Mucosa of stomach (tissue), 1 donor: ENCODE measurements at regions not wholly inside any gene's neighbourhood (a gene's known extent, or its start where the extent isn't known, plus 50 kb on each side); places are given as distances from the start of the nearest gene placed in this dataset.

Experiments used
- H3K27me3 ChIP-seq: one replicate; pipeline ENCODE4 v1.7.0; 2013; ENCODE audit warnings: mild to moderate bottlenecking, low read length; ENCODE audit not compliant: control insufficient read depth, insufficient read depth
- H3K36me3 ChIP-seq: one replicate; pipeline ENCODE4 v1.7.0; 2013; ENCODE audit warnings: low read length; ENCODE audit not compliant: control insufficient read depth, insufficient read depth
- H3K4me1 ChIP-seq: one replicate; pipeline ENCODE4 v1.7.0; 2013; ENCODE audit warnings: mild to moderate bottlenecking, low read length; ENCODE audit not compliant: control insufficient read depth, insufficient read depth
- H3K4me3 ChIP-seq: one replicate; pipeline ENCODE4 v1.7.0; 2013; ENCODE audit warnings: low read length
- H3K9ac ChIP-seq: one replicate; pipeline ENCODE4 v1.7.0; 2013; ENCODE audit warnings: mild to moderate bottlenecking, low read length, moderate library complexity
- H3K9me3 ChIP-seq: one replicate; pipeline ENCODE4 v1.7.0; 2013; ENCODE audit warnings: mild to moderate bottlenecking, low read length, moderate library complexity; ENCODE audit not compliant: control insufficient read depth
- donor health status: Pancreatic carcinoma.

- Histone ChIP-seq H3K4me1 (no peaks in the 10 kb centered on the region), H3K9ac (no peak overlapping the region), H3K36me3 (no peaks in the 10 kb centered on the region), H3K9me3 (no peaks in the 10 kb centered on the region), H3K4me3 (no peak overlapping the region), H3K27me3 (peaks cover 22% of the 10 kb centered on the region)
Observed at GRCh38 chr5:74122979-74123590, 497.1 kb downstream of the ARHGEF28 start.

- Histone ChIP-seq H3K9ac (no peak overlapping the region), H3K27me3 (peaks cover 18% of the 10 kb centered on the region), H3K4me1 (no peaks in the 10 kb centered on the region), H3K36me3 (no peaks in the 10 kb centered on the region), H3K9me3 (no peaks in the 10 kb centered on the region), H3K4me3 (no peak overlapping the region)
Observed at GRCh38 chr5:74122175-74122574, 496.2 kb downstream of the ARHGEF28 start.

- peaks cover 26% of the 10 kb centered on the region for H3K27me3 ChIP-seq
- no peaks in the 10 kb centered on the region for H3K9me3 ChIP-seq
Observed at GRCh38 chr5:74120585-74120984, 494.6 kb downstream of the ARHGEF28 start.

GRCh38 chr5:74118071-74118470, 492.1 kb downstream of the ARHGEF28 start:
- no peaks in the 10 kb centered on the region for H3K4me1 ChIP-seq
- H3K9me3 ChIP-seq, result no peaks in the 10 kb centered on the region
- no peak overlapping the region for H3K9ac ChIP-seq
- H3K36me3 ChIP-seq, result no peaks in the 10 kb centered on the region
- H3K4me3 ChIP-seq, result no peak overlapping the region
- H3K27me3 ChIP-seq, result peaks cover 30% of the 10 kb centered on the region

More at GRCh38 chr5:74120585-74120984, 494.6 kb downstream of the ARHGEF28 start:
- Histone ChIP-seq H3K4me3 (no peak overlapping the region), H3K4me1 (no peaks in the 10 kb centered on the region), H3K36me3 (no peaks in the 10 kb centered on the region), H3K9ac (no peak overlapping the region)

GRCh38 chr5:74116984-74117383, 491.0 kb downstream of the ARHGEF28 start:
- peaks cover 37% of the 10 kb centered on the region for H3K27me3 ChIP-seq
- no peak overlapping the region for H3K4me3 ChIP-seq
- no peaks in the 10 kb centered on the region for H3K9me3 ChIP-seq
- H3K36me3 ChIP-seq, result no peaks in the 10 kb centered on the region
- no peak overlapping the region for H3K9ac ChIP-seq
- no peaks in the 10 kb centered on the region for H3K4me1 ChIP-seq

- Histone ChIP-seq H3K36me3 (no peaks in the 10 kb centered on the region), H3K4me3 (no peak overlapping the region), H3K4me1 (no peaks in the 10 kb centered on the region), H3K9me3 (no peaks in the 10 kb centered on the region), H3K27me3 (peaks cover 30% of the 10 kb centered on the region), H3K9ac (no peak overlapping the region)
Observed at GRCh38 chr5:74116266-74116665, 490.3 kb downstream of the ARHGEF28 start.

- Histone ChIP-seq H3K27me3 (peaks cover 38% of the 10 kb centered on the region), H3K4me3 (no peak overlapping the region), H3K9me3 (no peaks in the 10 kb centered on the region), H3K36me3 (no peaks in the 10 kb centered on the region), H3K4me1 (no peaks in the 10 kb centered on the region), H3K9ac (no peak overlapping the region)
Observed at GRCh38 chr5:74113927-74114326, 487.9 kb downstream of the ARHGEF28 start.

GRCh38 chr5:74113196-74113540, 487.2 kb downstream of the ARHGEF28 start:
- no peaks in the 10 kb centered on the region for H3K36me3 ChIP-seq
- H3K9me3 ChIP-seq, result no peaks in the 10 kb centered on the region
- H3K27me3 ChIP-seq, result peaks cover 38% of the 10 kb centered on the region
- no peak overlapping the region for H3K4me3 ChIP-seq
- no peak overlapping the region for H3K9ac ChIP-seq
- no peaks in the 10 kb centered on the region for H3K4me1 ChIP-seq

GRCh38 chr5:74112372-74113195, 486.6 kb downstream of the ARHGEF28 start:
- H3K9me3 ChIP-seq, result no peaks in the 10 kb centered on the region
- no peak overlapping the region for H3K9ac ChIP-seq
- H3K36me3 ChIP-seq, result no peaks in the 10 kb centered on the region
- H3K27me3 ChIP-seq, result peaks cover 38% of the 10 kb centered on the region
- no peaks in the 10 kb centered on the region for H3K4me1 ChIP-seq
- H3K4me3 ChIP-seq, result no peak overlapping the region

- Histone ChIP-seq H3K36me3 (no peaks in the 10 kb centered on the region), H3K4me1 (no peaks in the 10 kb centered on the region), H3K9me3 (no peaks in the 10 kb centered on the region), H3K4me3 (no peak overlapping the region), H3K9ac (no peak overlapping the region), H3K27me3 (peaks cover 35% of the 10 kb centered on the region)
Observed at GRCh38 chr5:74111764-74112163, 485.8 kb downstream of the ARHGEF28 start.

GRCh38 chr5:74109344-74109743, 483.3 kb downstream of the ARHGEF28 start:
- Histone ChIP-seq H3K36me3 (no peaks in the 10 kb centered on the region), H3K27me3 (peaks cover 28% of the 10 kb centered on the region), H3K4me3 (no peak overlapping the region), H3K9me3 (no peaks in the 10 kb centered on the region), H3K9ac (no peak overlapping the region), H3K4me1 (peaks cover 12% of the 10 kb centered on the region)

GRCh38 chr5:74107899-74108298, 481.9 kb downstream of the ARHGEF28 start:
- Histone ChIP-seq H3K4me1 (peaks cover 26% of the 10 kb centered on the region), H3K27me3 (peaks cover 15% of the 10 kb centered on the region)

More at GRCh38 chr5:74107899-74108298, 481.9 kb downstream of the ARHGEF28 start:
- no peaks in the 10 kb centered on the region for H3K36me3 ChIP-seq
- H3K9ac ChIP-seq, result no peak overlapping the region
- no peak overlapping the region for H3K4me3 ChIP-seq
- H3K9me3 ChIP-seq, result no peaks in the 10 kb centered on the region
